ENCODE measurements at regions not wholly inside any gene's neighbourhood (a gene's known extent, or its start where the extent isn't known, plus 50 kb on each side); places are given as distances from the start of the nearest gene placed in this dataset.
A peak's percentile ranks its signal among the peaks of the same experiment; 100 is the strongest.
"Not testable (repeated sequence)": the region's sequence is repeated elsewhere in the genome, so short reads cannot be mapped to it uniquely, and the experiment has no call there.

DNA sequence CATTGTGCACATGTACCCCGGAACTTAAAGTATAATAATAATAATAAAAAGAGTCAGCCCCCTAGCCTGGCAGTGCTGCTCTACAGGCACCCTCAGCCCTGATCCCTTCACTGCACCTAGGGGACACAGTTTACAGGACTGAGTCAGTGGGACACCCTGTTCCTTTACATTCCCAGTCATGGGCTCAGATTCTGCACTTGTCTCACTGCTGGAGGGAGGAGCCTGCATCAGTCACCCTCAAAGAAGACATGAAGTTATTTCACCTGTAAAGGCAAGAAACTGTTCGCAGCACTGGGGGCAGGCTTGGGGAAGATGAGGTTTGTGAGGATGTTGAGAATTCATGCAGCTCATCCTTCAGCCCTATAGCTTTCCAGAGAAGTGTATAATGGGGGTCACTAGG, 50.7 kb upstream of the VPREB1 start:
- TF ChIP-seq, protein P1, sequence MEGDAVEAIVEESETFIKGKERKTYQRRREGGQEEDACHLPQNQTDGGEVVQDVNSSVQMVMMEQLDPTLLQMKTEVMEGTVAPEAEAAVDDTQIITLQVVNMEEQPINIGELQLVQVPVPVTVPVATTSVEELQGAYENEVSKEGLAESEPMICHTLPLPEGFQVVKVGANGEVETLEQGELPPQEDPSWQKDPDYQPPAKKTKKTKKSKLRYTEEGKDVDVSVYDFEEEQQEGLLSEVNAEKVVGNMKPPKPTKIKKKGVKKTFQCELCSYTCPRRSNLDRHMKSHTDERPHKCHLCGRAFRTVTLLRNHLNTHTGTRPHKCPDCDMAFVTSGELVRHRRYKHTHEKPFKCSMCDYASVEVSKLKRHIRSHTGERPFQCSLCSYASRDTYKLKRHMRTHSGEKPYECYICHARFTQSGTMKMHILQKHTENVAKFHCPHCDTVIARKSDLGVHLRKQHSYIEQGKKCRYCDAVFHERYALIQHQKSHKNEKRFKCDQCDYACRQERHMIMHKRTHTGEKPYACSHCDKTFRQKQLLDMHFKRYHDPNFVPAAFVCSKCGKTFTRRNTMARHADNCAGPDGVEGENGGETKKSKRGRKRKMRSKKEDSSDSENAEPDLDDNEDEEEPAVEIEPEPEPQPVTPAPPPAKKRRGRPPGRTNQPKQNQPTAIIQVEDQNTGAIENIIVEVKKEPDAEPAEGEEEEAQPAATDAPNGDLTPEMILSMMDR (IDR thresholded peaks at IDR 0.05; ENCODE audit: insufficient read depth, low read length, severe bottlenecking), result no peak
- FAIRE-seq (no peak), DNase-seq (ENCODE audit: low read depth) (no peak)
- Histone ChIP-seq H3K4me3 (ENCODE audit: low read depth, low read length) (no peak overlapping the region), H3K27me3 (ENCODE audit: control insufficient read depth, insufficient read depth, low read length) (no peaks in the 10 kb centered on the region), H3K36me3 (ENCODE audit: control insufficient read depth, insufficient read depth, low read length) (no peaks in the 10 kb centered on the region)

DNA sequence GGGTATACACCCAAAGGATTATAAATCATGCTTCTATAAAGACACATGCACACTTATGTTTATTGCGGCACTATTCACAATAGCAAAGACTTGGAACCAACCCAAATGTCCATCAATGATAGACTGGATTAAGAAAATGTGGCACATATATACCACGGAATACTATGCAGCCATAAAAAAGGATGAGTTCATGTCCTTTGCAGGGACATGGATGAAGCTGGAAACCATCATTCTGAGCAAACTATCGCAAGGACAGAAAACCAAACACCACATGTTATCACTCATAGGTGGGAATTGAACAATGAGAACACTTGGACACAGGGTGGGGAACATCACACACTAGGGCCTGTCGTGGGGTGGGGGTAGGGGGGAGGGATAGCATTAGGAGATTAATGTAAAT, 51.1 kb upstream of the VPREB1 start:
- not testable (repeated sequence) for H3K36me3 ChIP-seq (ENCODE audit: control insufficient read depth, insufficient read depth, low read length); FAIRE-seq; H3K27me3 ChIP-seq (ENCODE audit: control insufficient read depth, insufficient read depth, low read length); DNase-seq (ENCODE audit: low read depth); H3K4me3 ChIP-seq (ENCODE audit: low read depth, low read length)

DNA sequence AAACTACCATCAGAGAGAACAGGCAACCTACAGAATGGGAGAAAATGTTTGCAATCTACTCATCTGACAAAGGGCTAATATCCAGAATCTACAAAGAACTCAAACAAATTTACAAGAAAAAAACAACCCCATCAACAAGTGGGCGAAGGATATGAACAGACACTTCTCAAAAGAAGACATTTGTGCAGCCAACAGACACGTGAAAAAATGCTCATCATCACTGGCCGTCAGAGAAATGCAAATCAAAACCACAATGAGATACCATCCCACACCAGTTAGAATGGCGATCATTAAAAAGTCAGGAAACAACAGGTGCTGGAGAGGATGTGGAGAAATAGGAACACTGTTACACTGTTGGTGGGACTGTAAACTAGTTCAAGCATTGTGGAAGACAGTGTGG, 51.6 kb upstream of the VPREB1 start:
- not testable (repeated sequence) for FAIRE-seq; DNase-seq (ENCODE audit: low read depth); H3K4me3 ChIP-seq (ENCODE audit: low read depth, low read length); H3K36me3 ChIP-seq (ENCODE audit: control insufficient read depth, insufficient read depth, low read length); H3K27me3 ChIP-seq (ENCODE audit: control insufficient read depth, insufficient read depth, low read length)

DNA sequence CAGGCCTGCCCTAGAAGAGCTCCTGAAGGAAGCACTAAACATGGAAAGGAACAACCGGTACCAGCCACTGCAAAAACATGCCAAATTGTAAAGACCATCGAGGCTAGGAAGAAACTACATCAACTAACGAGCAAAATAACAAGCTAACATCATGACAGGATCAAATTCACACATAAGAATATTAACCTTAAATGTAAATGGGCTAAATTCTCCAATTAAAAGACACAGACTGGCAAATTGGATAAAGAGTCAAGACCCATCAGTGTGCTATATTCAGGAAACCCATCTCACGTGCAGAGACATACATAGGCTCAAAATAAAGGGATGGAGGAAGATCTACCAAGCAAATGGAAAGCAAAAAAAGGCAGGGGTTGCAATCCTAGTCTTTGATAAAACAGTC, 54.8 kb upstream of the VPREB1 start:
- H3K27me3 ChIP-seq (ENCODE audit: control insufficient read depth, insufficient read depth, low read length); FAIRE-seq; DNase-seq (ENCODE audit: low read depth); H3K36me3 ChIP-seq (ENCODE audit: control insufficient read depth, insufficient read depth, low read length); H3K4me3 ChIP-seq (ENCODE audit: low read depth, low read length): not testable (repeated sequence)

DNA sequence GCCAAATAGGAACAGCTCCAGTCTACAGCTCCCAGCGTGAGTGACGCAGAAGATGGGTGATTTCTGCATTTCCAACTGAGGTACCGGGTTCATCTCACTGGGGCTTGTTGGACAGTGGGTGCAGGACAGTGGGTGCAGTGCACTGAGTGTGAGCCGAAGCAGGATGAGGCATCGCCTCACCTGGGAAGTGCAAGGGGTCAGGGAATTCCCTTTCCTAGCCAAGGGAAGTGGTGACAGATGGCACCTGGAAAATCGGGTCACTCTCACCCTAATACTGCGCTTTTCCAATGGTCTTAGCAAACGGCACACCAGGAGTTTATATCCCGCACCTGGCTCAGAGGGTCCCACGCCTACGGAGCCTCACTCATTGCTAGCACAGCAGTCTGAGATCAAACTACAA, 56.7 kb upstream of the VPREB1 start:
- not testable (repeated sequence) for H3K27me3 ChIP-seq (ENCODE audit: control insufficient read depth, insufficient read depth, low read length); H3K4me3 ChIP-seq (ENCODE audit: low read depth, low read length); H3K36me3 ChIP-seq (ENCODE audit: control insufficient read depth, insufficient read depth, low read length); DNase-seq (ENCODE audit: low read depth); FAIRE-seq

DNA sequence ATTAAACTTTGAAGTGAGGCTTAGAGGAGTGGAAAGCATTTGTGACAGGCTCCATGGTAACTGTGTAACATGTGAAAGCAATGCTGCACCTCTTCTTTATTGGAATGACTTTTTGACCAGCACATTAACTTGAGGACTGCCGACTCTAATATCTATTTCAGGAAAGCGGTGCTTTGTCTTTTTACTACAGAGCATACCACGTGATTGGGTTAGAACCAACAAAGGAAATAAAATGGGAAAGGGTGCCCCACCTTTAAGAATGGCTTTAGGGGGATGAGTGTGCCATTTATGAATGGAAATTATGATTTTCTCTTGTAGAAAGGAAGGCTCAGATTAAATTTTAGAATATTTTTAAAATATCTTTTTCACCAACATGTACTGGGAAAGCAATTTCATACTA, 57.3 kb upstream of the VPREB1 start:
- peaks cover 2% of the 10 kb centered on the region for H3K27me3 ChIP-seq (ENCODE audit: control insufficient read depth, insufficient read depth, low read length)
- no peak for DNase-seq (ENCODE audit: low read depth)
- H3K4me3 ChIP-seq (ENCODE audit: low read depth, low read length), result no peak overlapping the region
- H3K36me3 ChIP-seq (ENCODE audit: control insufficient read depth, insufficient read depth, low read length), result no peaks in the 10 kb centered on the region
- FAIRE-seq, result no peak
- TF ChIP-seq, protein P1 (IDR thresholded peaks at IDR 0.05; ENCODE audit: insufficient read depth, low read length, severe bottlenecking), result no peak

DNA sequence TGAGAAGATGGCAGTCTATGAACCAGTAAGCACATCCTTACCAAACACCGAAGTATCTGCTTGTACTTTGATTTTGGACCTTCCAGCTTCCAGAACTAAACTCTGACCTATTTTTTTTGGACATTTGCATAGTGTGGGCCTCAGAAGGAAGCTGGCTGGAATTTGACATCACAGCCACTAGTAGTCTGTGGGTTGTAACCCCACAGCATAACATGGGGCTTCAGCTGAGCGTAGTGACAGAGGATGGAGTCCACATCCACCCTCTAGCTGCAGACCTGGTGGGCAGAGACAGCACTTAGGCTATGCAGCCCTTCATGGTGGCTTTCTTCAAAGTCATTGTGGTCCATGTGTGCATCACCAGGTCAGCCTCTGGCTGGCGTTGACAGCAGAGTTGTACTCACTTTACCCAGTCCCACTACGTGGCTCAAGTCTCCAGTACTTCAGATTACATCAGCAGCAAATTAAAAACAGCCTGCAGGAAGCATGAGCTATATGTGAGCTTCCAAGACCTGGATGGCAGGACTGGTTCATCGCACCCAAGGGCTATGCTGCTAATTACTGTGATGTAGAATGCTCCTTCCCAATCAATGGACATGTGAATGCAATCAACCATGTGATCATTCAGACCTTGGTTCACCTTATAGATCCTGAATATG, 58.6 kb upstream of the VPREB1 start:
- Histone ChIP-seq H3K36me3 (ENCODE audit: control insufficient read depth, insufficient read depth, low read length) (no peaks in the 10 kb centered on the region), H3K4me3 (ENCODE audit: low read depth, low read length) (no peak overlapping the region), H3K27me3 (ENCODE audit: control insufficient read depth, insufficient read depth, low read length) (peaks cover 2% of the 10 kb centered on the region)
- DNase-seq (ENCODE audit: low read depth), result no peak
- TF ChIP-seq, protein P1 (IDR thresholded peaks at IDR 0.05; ENCODE audit: insufficient read depth, low read length, severe bottlenecking), result no peak
- FAIRE-seq, result peak; percentile 97

DNA sequence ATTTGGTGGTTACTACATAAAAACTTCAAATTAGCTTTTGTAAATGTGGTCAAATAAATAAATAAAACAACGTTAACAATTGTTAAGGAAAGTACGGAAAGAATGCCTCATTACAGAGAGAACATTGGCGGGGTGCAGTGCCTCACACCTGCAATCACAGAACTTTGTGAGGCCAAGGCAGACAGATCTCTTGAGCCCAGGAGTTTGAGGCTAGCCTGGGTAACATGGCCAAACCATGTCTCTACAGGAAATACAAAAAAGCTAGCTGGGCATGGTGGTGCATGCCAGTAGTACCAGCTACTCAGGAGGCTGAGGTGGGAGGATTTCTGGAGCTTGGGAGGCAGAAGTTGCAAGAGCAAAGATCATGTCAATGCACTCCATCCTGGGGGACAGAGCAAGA, 59.4 kb upstream of the VPREB1 start:
- TF ChIP-seq, protein P1 (IDR thresholded peaks at IDR 0.05; ENCODE audit: insufficient read depth, low read length, severe bottlenecking), result no peak
- Histone ChIP-seq H3K4me3 (ENCODE audit: low read depth, low read length) (no peak overlapping the region), H3K27me3 (ENCODE audit: control insufficient read depth, insufficient read depth, low read length) (peaks cover 3% of the 10 kb centered on the region), H3K36me3 (ENCODE audit: control insufficient read depth, insufficient read depth, low read length) (no peaks in the 10 kb centered on the region)
- no peak for FAIRE-seq
- DNase-seq (ENCODE audit: low read depth), result no peak
